Adrenal gland (tissue), 9 donors: ENCODE measurements at regions not wholly inside any gene's neighbourhood (a gene's known extent, or its start where the extent isn't known, plus 50 kb on each side); places are given as distances from the start of the nearest gene placed in this dataset.

Source experiments
- DNase-seq, 7 donors: peaks; one replicate each; pipeline ENCODE4 v3.0.0-alpha.2; 2019 to 2020
- H3K27ac ChIP-seq, 5 donors: fragments of 200-600 bp; sonication (generic) in 4 of 5; 1 replicate in 3 of 5; 2 replicates in 2 of 5; pipeline versions ENCODE4 v1.5.1 to v1.8.0; 2016 to 2020; ENCODE audit warnings: mild to moderate bottlenecking in 1 of 5
- H3K27me3 ChIP-seq: fragments of 200-600 bp; 2 replicates; pipeline ENCODE4 v1.8.0; 2021
- H3K36me3 ChIP-seq, 2 donors: fragments of 200-600 bp; replicated peaks in 1 of 2; 1 replicate in 1 of 2; 2 replicates in 1 of 2; pipeline versions ENCODE4 v1.5.1 to v1.8.0; 2018 to 2022
- H3K4me1 ChIP-seq, 2 donors: fragments of 200-600 bp; replicated peaks in 1 of 2; 1 replicate in 1 of 2; 2 replicates in 1 of 2; pipeline versions ENCODE4 v1.5.1 to v1.8.0; 2018 to 2021
- H3K4me3 ChIP-seq, 4 donors: fragments of 200-600 bp; sonication (generic) in 3 of 4; one replicate each; pipeline ENCODE4 v1.5.1; 2016 to 2018
- H3K9me3 ChIP-seq, 3 donors: fragments of 200-600 bp; sonication (generic) in 1 of 3; replicated peaks in 1 of 3; 1 replicate in 2 of 3; 2 replicates in 1 of 3; pipeline versions ENCODE4 v1.5.1 to v1.8.0; 2016 to 2021
- POLR2A ChIP-seq, 2 donors: fragments of 450-650 bp; IDR thresholded peaks; one replicate each; pipeline ENCODE4 v1.6.1; 2017; ENCODE audit warnings: antibody characterized with exemption in 2 of 2, mild to moderate bottlenecking in 2 of 2, moderate library complexity in 1 of 2
- WGBS, 4 donors: extraction: QIAGEN DNeasy Blood & Tissue Kit in 2 of 4; methylation state at CpG; one replicate each; pipeline versions ENCODE4 v1.1.5 to v1.1.7; 2013 to 2017; 5-methylcytosine and 5-hydroxymethylcytosine counted together
- intact Hi-C, 2 donors: fragments of 100-400 bp; cut with DNase I; formaldehyde crosslinking; loops; one replicate each; pipeline versions ENCODE4 v1.14.1 to v1.15.0; 2022 to 2023
- TF ChIP-seq, protein P1 (sequence below), 6 experiments: fragments of 450-650 bp in 4 of 6; fragments of 200-600 bp in 2 of 6; sonication (generic) in 1 of 6; IDR thresholded peaks; 1 replicate in 5 of 6; 2 replicates in 1 of 6; pipeline versions ENCODE4 v1.5.1 to v1.8.0; 2016 to 2021; ENCODE audit warnings: antibody characterized with exemption in 6 of 6, mild to moderate bottlenecking in 2 of 6, moderate library complexity in 1 of 6
- donor health status: healthy with polysubstance abuse.
- donor health status: Bipolar disorder and iron deficiency.
- donor health status: DM: yes; HTN: yes; CAD: no.
- donor health status: DM: no; HTN: no; CAD: no.
- donor health status: DM: no; HTN: no; CAD: no.

DNA sequence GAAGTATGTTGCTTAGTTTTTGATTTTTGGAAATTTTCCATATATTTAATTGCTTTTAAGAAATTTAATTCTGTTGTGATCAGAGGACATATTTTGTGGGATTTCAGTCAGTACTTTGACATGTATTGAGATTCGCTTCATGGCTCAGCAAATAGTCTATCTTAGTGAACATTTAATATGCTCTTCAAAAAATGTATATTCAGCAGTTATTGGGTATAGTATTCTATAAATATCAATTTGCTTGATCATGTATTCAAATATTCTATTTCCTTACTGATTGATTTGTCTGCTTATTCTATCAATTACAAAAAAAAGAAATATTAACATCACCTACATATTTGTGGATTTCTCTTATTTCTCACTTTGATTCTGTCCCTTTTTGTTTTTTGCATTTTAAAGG is 79.5 kb upstream of the HAND1 start:
- H3K36me3 ChIP-seq = no peaks in the 10 kb centered on the region
- H3K4me3 ChIP-seq = no peak overlapping the region
- DNase-seq = no peak
- no peak overlapping the region for H3K27ac ChIP-seq
- no peaks in the 10 kb centered on the region for H3K27me3 ChIP-seq
- WGBS, 4 donors = 62 to 84% (median 77%) methylated on average over 1 of the region's 1 CpG
- H3K4me1 ChIP-seq = no peaks in the 10 kb centered on the region
- intact Hi-C loops = no loop called here
- TF ChIP-seq, protein P1, sequence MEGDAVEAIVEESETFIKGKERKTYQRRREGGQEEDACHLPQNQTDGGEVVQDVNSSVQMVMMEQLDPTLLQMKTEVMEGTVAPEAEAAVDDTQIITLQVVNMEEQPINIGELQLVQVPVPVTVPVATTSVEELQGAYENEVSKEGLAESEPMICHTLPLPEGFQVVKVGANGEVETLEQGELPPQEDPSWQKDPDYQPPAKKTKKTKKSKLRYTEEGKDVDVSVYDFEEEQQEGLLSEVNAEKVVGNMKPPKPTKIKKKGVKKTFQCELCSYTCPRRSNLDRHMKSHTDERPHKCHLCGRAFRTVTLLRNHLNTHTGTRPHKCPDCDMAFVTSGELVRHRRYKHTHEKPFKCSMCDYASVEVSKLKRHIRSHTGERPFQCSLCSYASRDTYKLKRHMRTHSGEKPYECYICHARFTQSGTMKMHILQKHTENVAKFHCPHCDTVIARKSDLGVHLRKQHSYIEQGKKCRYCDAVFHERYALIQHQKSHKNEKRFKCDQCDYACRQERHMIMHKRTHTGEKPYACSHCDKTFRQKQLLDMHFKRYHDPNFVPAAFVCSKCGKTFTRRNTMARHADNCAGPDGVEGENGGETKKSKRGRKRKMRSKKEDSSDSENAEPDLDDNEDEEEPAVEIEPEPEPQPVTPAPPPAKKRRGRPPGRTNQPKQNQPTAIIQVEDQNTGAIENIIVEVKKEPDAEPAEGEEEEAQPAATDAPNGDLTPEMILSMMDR (IDR thresholded peaks at IDR 0.05) = no peak
- TF ChIP-seq POLR2A (IDR thresholded peaks at IDR 0.05) = no peak
- H3K9me3 ChIP-seq = peaks cover 0 to 6% (median 5%) of the 10 kb centered on the region in 3 donors

DNA sequence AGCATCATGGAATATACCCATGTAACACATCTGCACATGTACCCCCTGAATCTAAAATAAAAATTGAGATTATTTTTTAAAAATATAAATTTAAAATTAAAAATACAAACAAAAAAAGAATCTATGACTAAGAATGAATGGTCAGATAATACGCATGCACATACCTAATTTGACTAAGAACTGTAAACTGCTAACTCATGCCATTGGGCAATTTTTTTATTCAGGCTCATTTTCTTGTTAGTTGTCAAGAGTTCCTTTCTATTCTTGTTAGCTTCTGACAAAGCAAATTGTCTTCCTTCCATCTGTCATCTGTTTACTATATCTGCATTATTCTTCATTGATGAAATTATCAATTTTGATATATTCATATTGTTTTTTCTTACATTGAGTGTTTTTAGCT is 69.5 kb upstream of the HAND1 start:
- Histone ChIP-seq H3K9me3 (no peaks in the 10 kb centered on the region), H3K4me3 (no peak overlapping the region), H3K36me3 (no peaks in the 10 kb centered on the region), H3K4me1 (no peaks in the 10 kb centered on the region), H3K27ac (no peak overlapping the region), H3K27me3 (peaks cover 7% of the 10 kb centered on the region)
- TF ChIP-seq, protein P1 (IDR thresholded peaks at IDR 0.05) = no peak
- TF ChIP-seq POLR2A (IDR thresholded peaks at IDR 0.05) = no peak
- no peak for DNase-seq
- WGBS, 4 donors = 71 to 78% (median 74%) methylated on average over 1 of the region's 1 CpG
- intact Hi-C loops = no loop called here

DNA sequence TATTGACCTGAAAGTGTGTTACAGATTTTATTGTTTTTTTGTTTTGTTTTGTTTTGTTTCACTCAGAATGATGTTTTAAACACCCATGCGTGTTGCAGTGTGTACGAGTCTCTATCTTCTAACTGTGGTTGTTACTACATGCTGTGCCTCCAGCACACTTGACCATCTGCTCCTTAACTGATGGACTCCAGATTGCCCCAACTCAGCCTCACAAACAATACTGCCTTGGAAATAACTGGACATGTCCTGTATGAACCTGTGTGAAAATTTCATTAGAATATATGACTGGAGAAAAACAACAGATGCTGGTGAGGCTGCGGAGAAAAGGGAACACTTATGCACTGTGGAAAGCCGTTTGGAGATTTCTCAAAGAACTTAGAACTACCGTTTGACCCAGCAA is 68.7 kb upstream of the HAND1 start:
- TF ChIP-seq, protein P1 (IDR thresholded peaks at IDR 0.05) = no peak
- TF ChIP-seq POLR2A (IDR thresholded peaks at IDR 0.05) = no peak
- intact Hi-C loops = no loop called here
- Histone ChIP-seq H3K36me3 (no peaks in the 10 kb centered on the region), H3K27ac (no peak overlapping the region), H3K4me1 (no peaks in the 10 kb centered on the region), H3K27me3 (peaks cover 11% of the 10 kb centered on the region), H3K9me3 (no peaks in the 10 kb centered on the region), H3K4me3 (no peak overlapping the region)
- WGBS, 4 donors = 68 to 76% (median 70%) methylated on average over 5 of the region's 5 CpGs
- no peak for DNase-seq

DNA sequence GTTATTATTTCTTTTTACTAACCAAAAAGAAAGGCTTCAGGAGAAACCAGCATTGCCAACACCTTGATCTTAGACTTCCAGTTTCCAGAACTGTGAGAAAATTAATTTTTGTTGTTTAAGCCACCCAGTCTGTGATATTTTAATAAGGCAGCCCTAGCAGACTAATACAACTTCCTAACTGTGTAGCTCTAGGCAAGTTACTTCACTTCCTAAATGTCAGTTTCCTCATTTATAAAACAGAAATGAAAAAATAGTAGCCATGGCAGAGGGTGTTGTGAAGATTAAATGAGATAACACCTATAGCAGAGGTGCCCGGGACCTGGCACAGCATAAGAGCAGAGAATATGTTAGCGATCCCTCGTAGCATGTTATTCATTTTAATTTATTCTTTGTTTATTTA is 66.6 kb upstream of the HAND1 start:
- Histone ChIP-seq H3K27ac (no peak overlapping the region), H3K9me3 (no peaks in the 10 kb centered on the region), H3K27me3 (peaks cover 11% of the 10 kb centered on the region), H3K4me3 (no peak overlapping the region), H3K4me1 (no peaks in the 10 kb centered on the region), H3K36me3 (no peaks in the 10 kb centered on the region)
- WGBS, 4 donors = 67 to 77% (median 75%) methylated on average over 3 of the region's 3 CpGs
- no peak for DNase-seq
- intact Hi-C loops = no loop called here
- TF ChIP-seq POLR2A (IDR thresholded peaks at IDR 0.05) = no peak
- TF ChIP-seq, protein P1 (IDR thresholded peaks at IDR 0.05) = no peak
